ENCODE measurements at regions not wholly inside any gene's neighbourhood (a gene's known extent, or its start where the extent isn't known, plus 50 kb on each side); places are given as distances from the start of the nearest gene placed in this dataset.

DNA sequence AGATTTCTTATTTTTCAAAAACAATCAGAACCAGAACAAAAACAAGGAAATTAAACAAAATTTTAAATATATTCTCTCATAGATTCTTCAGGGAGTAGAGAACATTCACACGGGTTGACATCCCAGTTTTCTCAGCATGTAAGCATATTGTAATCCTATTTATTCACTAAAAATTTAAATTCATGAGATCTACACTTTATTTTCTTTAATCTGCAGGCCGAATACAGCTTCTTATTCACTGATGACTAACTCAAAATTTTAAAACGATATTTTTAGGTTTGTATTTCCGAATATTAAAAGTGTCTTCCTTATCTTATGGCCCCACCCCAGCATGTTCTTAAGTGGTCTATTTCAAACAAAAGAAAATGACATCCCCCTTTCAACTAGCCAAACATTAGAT, 262.4 kb downstream of the MEIS1 start:
- TF ChIP-seq GATA3 (IDR thresholded peaks at IDR 0.05; ENCODE audit: low read depth, low read length): no peak
- no peak for TF ChIP-seq GATA2 (IDR thresholded peaks at IDR 0.05; ENCODE audit: low read depth, low read length)

DNA sequence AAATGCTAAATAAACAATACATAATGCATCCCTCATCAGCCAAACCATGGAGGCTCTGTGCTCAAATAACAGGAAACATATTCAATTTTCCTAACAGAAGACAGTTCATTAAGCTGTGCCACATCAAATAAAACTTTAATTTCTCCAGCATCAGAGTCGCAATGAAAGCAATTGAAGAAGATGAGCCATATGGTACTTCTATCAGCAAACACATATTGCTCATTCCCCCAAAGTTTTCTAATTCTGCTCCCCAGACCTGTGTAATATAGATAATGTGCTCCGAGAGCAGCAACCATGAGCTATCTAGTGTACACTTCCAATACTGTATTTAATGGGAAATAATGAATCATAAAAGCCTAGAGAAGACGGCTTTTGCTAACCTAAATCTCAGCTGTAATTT, 263.2 kb downstream of the MEIS1 start:
- TF ChIP-seq GATA3 (IDR thresholded peaks at IDR 0.05; ENCODE audit: low read depth, low read length) (no peak), GATA2 (IDR thresholded peaks at IDR 0.05; ENCODE audit: low read depth, low read length) (no peak)

DNA sequence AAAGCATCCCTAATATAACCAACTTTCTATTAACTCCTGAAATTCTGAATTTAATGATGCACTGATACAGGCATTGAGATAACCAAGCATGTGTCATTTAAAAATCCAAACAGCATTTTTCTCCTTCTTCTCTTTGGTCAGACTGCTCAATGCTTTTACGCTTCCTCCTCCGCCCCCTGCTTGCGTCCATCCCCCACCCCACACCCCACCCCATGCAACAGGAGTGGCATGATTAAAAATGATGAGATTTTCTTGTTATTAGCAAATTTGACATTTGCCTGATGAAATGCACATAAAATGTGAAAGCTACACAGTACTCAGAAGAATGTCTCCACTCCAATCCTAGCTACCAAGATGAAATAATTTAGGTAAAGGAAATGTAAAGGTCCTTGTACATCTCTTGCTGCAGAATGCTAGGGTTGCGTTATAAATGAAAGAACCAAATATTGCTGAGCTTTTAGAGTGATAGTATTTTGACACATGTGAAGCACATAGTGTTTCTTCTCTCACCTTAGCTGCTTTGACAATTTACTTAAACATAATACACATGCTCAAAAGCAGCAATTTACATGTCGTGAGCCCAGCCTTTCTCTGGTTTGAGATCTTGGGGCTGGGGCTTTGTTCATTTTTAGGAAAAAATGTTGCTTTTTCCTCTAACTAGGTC, 263.8 kb downstream of the MEIS1 start:
- TF ChIP-seq GATA3 (IDR thresholded peaks at IDR 0.05; ENCODE audit: low read depth, low read length): no peak
- TF ChIP-seq GATA2 (IDR thresholded peaks at IDR 0.05; ENCODE audit: low read depth, low read length): no peak

DNA sequence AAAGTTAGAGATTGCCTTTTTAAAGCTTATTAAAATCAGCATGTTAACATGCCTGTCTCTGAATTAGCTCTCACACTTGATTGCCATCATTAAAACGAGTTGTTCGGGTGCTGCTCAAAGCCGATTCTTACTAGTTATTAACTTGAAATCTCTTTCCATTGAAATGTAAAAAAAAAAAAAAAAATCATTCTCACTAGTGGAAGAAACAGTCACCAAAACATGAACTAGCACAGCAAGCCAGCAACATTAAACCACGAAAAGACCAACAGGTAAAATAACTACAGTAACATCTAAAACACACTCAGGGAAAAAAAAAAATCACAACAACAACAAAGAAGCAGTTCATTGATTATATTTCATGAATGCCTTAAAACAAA, 264.5 kb downstream of the MEIS1 start:
- no peak for TF ChIP-seq GATA3 (IDR thresholded peaks at IDR 0.05; ENCODE audit: low read depth, low read length)
- no peak for TF ChIP-seq GATA2 (IDR thresholded peaks at IDR 0.05; ENCODE audit: low read depth, low read length)

DNA sequence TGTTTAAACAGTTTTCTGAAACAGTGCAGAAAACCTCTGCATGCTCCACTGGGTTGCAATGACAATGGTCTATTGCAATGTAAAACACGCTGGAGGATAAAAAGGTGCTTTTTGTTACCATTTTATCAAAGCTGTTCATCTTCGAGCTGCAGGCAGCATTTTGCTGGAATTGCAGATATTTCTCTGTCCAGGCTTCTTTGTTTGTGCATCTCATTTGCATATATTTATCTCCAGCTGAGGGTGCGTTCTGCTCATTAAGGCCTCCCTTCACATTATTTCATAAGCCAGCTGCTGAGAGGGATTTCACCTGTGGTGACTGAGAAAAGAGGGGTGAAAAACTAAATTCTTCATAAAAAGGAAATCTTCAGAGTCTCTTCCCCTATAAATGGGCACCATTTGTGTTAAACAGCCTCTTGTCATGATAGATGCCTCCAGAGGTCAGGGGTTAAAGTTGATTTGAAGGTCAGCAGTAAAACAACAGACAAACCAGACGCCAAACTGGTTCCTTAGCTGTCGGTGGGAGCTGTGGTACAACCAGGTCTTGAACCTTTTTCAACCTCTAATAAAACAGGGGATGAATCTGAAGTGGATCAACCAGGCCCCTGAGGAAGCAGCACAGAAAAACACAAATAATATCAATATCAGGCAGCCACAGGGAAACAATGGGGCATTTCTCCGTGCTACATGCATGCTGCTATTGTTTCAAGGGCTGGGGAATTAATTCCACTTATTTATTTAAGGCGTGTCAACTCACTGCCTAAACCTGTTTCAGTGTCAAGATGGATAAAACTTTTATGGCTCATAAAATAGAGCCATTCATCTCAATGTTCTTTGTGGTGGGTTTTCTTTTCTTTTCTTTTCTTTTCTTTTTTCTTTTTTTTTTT, 265.1 kb downstream of the MEIS1 start:
- peak; percentile 92 for TF ChIP-seq GATA2 (IDR thresholded peaks at IDR 0.05; ENCODE audit: low read depth, low read length)
- TF ChIP-seq GATA3 (IDR thresholded peaks at IDR 0.05; ENCODE audit: low read depth, low read length): peak; percentile 84

DNA sequence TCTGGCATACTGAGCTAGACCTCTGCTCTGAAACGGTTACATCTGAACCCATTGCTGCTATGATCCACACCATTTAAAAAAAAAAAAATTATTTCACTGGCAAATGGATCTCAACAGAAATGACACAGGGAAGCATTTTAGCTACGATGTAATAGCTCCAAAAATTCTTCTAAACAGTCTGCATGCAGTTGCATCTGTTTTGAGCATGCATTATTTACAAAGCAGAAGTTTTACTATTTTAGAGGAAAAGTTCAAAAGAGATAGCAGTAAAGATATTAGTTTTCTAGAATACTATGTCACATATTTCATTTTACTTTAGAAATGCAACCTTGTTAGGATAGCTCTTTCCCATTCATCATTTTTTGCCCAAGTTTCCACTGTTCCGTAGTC, 265.7 kb downstream of the MEIS1 start:
- TF ChIP-seq GATA3 (IDR thresholded peaks at IDR 0.05; ENCODE audit: low read depth, low read length) (no peak), GATA2 (IDR thresholded peaks at IDR 0.05; ENCODE audit: low read depth, low read length) (no peak)

DNA sequence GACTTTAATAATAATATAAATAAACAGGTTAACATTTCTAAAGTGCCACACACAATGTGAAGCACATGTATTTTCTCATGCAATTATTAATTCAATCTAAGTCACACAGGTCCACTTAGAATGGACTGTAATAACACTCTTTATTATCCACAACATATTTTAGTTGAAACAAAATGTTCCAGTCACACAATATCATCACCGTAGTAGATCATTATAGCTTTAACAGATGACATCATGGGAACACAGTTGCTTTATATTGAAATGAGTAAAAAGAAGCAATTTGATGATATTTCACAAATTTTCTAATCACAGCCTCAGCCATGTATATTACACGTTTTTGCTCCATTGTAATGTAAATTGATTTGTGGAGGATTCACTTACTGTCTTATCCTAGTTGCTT, 266.3 kb downstream of the MEIS1 start:
- TF ChIP-seq GATA2 (IDR thresholded peaks at IDR 0.05; ENCODE audit: low read depth, low read length) (no peak), GATA3 (IDR thresholded peaks at IDR 0.05; ENCODE audit: low read depth, low read length) (no peak)

DNA sequence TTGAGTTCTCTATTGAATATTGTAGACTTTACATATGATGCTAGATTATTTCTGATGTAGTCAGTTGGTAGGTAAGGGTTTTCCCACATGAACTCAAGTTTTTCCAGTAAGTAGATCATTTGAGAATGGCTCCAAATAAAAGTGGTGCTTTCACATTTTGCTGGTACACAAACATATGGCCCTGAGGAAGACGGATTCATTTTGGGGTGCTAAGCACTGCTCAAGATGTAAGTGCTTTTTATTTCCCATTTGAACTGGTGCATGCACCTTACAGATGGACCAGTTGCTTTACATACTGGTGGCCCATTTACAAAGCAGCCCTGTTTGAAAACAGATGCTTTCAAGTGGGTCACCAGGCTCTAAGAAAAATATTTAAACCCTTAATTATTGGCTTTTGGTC, 266.7 kb downstream of the MEIS1 start:
- TF ChIP-seq GATA2 (IDR thresholded peaks at IDR 0.05; ENCODE audit: low read depth, low read length) (no peak), GATA3 (IDR thresholded peaks at IDR 0.05; ENCODE audit: low read depth, low read length) (no peak)

DNA sequence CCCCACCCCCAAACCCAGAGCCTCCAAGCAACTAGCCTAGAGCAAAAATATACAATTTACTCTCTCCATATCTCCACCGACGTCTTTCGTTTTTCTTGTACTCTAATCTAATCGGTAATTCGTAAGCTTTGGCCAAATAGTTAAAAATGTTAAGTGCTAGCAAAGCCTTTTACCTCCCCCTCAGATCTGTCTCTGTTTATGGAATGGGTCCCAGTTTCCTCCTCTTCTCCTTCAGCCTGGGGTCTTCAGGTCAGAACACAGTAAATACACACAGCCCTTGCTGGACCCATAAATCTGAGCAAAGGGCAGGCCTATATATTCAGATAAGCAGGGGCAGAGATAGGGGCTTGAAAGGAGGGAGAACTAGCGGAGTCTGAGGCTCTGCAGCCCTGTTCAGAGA, 267.4 kb downstream of the MEIS1 start:
- TF ChIP-seq GATA2 (IDR thresholded peaks at IDR 0.05; ENCODE audit: low read depth, low read length): no peak
- no peak for TF ChIP-seq GATA3 (IDR thresholded peaks at IDR 0.05; ENCODE audit: low read depth, low read length)

DNA sequence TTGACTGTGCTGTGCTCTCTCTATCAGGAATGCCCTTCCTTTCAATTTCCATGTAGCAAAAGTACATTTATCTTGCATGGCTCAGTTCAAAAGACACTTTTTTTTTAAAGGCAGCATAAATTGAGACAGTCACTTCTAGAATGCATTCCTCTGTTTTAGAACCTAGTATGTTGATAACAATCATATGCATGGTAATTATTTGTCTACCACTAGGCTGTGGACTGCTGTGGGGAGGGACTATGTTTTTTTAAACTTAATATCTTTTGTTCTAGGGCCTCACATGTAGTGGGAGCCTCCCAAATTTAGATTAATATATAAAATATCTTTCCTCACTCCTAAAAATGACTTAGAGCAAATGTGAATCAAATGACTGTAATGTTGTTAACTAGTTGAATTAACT, 269.9 kb downstream of the MEIS1 start:
- TF ChIP-seq GATA3 (IDR thresholded peaks at IDR 0.05; ENCODE audit: low read depth, low read length) (peak; percentile 49; the same call in 1 of the 2 replicates), GATA2 (IDR thresholded peaks at IDR 0.05; ENCODE audit: low read depth, low read length) (no peak)

DNA sequence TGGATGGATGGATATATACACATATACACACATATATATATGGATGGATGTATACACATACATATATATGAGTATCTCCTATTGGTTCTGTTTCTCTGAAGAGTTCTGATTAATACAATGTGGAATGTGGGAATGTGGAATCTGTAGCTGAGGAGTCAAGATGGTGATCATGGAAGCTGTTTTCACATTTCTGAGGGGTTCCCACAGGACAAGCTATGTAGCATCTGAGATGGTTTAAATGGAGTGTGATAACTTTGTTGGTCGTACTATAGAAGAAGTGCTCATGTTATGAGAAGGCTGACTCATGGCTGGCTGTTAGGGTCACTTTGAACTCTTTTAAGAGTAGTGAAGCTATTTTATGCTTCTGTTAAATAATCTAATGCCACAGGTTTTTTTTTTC, 279.7 kb downstream of the MEIS1 start:
- TF ChIP-seq GATA3 (IDR thresholded peaks at IDR 0.05; ENCODE audit: low read depth, low read length) (no peak), GATA2 (IDR thresholded peaks at IDR 0.05; ENCODE audit: low read depth, low read length) (no peak)

DNA sequence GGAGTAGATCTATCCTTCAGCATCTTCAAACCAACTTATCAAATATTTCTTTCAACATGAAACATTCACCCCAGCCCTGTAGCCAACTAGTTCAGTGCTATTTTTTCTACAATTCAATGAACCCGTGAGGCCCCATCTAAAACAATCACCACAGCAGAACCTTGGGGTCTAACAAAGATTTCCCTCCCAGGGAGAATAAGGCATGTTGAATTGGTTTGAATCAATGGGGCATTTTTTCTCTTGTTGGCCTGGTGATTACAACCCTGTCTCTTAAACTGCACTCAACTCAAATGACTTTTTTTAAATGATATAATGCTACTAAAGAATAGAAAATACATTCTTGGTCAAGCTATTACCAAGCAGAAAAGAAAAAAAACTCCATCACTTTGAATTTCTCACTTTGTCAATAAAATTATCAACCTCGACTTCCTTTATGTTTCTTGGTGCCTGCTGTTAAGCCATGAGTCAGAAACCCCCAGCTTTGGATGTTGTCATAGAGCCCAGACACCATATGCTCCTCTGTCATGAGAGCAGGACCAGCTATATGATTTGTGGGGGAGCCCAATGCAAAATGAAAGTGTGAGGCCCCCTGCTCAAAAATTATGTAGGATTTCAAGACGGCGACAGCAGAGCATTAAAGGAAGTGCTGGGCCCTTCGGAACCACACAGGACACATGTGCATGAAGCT, 282.4 kb downstream of the MEIS1 start:
- TF ChIP-seq GATA2 (IDR thresholded peaks at IDR 0.05; ENCODE audit: low read depth, low read length) (no peak), GATA3 (IDR thresholded peaks at IDR 0.05; ENCODE audit: low read depth, low read length) (no peak)

DNA sequence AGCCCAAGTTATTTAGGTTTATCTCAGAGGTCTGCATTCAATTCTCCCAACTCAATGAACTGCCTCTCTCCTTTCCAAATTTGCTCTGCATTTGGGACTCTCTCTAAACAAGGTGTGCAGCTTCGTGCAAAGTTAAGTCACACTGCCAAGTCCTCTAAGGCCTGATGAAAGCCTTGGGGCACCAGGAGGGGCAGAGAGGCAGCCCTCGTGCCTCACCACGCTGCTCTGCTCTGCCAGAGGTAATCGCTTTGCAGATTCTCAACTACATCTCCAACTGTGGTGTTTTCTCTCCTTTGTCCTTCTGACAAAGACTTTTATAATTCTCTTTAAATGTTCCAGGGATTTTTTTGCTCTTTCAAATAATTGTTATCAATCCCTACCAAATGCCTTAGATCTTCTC, 283.0 kb downstream of the MEIS1 start:
- TF ChIP-seq GATA3 (IDR thresholded peaks at IDR 0.05; ENCODE audit: low read depth, low read length) (no peak), GATA2 (IDR thresholded peaks at IDR 0.05; ENCODE audit: low read depth, low read length) (no peak)

DNA sequence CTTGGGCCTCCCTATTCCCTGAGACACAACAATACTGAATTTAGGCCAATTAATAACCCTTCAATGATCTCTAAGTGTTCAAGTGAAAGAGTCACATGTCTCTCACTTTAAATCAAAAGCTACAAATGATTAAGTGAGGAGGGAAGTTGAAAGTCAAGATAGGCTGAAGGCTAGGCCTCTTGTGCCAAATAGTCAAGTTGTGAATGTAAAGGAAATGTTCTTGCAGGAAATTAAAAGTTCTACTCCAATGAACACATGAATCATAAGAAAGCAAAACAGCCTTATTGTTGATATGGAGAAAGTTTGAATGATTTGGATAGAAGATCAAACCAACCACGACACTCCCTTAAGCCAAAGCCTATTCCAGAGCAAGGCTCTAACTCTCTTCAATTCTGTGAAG, 286.9 kb downstream of the MEIS1 start:
- TF ChIP-seq GATA3 (IDR thresholded peaks at IDR 0.05; ENCODE audit: low read depth, low read length): no peak
- TF ChIP-seq GATA2 (IDR thresholded peaks at IDR 0.05; ENCODE audit: low read depth, low read length): no peak

Measured in SH-SY5Y (cell line).